ENCODE measurements at regions not wholly inside any gene's neighbourhood (a gene's known extent, or its start where the extent isn't known, plus 50 kb on each side); places are given as distances from the start of the nearest gene placed in this dataset.

DNA sequence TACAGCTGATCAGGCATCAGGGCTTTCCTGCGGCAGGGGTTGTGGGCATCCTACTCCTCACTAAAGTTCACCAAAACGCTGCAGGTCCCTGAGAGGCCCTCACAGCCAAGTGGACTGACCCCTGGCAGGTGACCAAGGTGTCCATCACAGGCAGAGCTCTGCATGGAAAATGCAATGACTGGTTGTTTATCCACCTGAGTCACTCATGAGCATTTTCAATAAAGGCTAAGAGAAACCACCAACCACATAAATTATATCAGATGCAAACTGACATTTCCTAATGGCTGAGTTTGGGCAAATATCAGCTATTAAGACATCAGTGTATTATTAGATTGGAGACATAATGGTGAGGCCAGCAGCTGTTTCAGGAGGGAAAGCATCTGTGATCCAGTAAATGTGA, 152.7 kb upstream of the SYNDIG1 start:
- TF ChIP-seq, protein P1, sequence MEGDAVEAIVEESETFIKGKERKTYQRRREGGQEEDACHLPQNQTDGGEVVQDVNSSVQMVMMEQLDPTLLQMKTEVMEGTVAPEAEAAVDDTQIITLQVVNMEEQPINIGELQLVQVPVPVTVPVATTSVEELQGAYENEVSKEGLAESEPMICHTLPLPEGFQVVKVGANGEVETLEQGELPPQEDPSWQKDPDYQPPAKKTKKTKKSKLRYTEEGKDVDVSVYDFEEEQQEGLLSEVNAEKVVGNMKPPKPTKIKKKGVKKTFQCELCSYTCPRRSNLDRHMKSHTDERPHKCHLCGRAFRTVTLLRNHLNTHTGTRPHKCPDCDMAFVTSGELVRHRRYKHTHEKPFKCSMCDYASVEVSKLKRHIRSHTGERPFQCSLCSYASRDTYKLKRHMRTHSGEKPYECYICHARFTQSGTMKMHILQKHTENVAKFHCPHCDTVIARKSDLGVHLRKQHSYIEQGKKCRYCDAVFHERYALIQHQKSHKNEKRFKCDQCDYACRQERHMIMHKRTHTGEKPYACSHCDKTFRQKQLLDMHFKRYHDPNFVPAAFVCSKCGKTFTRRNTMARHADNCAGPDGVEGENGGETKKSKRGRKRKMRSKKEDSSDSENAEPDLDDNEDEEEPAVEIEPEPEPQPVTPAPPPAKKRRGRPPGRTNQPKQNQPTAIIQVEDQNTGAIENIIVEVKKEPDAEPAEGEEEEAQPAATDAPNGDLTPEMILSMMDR (IDR thresholded peaks at IDR 0.05; ENCODE audit: extremely low read depth, insufficient read depth, missing control alignments), result no peak
- in situ Hi-C loops (cut with MboI; ENCODE audit: low pct_unique_long_range_greater_than_20kb, low sequenced_read_pairs, unreplicated experiment), result no loop called here
- DNase-seq (ENCODE audit: low spot score), result no peak

DNA sequence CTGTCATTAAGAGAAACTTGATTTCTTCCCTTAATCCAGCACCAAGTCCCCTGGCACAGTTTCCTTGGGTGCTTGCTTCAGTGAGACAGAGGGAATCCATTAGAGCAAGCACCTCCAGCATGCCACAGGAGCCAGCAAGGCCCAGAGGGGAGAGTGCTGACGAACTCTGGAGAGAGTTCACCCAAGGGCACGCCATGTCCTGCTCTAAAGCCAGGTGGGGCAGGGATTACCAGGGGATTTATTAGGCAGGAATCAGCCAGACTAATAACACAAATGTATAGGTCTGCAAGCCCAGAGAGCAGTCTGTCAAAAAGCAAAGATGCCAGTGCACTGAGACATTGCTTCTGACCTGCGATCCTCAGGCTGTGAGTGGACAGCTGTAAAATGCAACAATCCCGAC, 155.4 kb upstream of the SYNDIG1 start:
- no peak for DNase-seq (ENCODE audit: low spot score)
- TF ChIP-seq, protein P1 (IDR thresholded peaks at IDR 0.05; ENCODE audit: extremely low read depth, insufficient read depth, missing control alignments), result no peak
- in situ Hi-C loops (cut with MboI; ENCODE audit: low pct_unique_long_range_greater_than_20kb, low sequenced_read_pairs, unreplicated experiment), result no loop called here

DNA sequence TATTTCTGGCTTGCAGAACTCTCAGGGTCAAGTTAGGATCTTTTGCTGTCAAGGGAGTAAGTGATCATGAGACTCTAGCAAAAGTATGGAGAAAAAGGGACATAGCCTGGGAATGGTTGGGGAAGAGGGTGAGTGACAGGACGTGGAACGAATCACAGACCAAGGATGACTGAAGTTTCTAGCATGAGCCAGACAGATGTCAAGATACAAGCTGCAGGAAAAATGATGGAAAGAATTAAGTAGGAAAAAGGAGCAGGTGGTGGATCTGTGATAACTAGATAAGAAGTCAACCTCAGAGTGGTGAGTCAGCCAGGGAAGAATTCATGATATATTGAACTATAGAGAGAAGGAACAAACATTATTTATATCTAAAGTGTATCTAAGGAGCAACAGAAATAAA, 159.8 kb upstream of the SYNDIG1 start:
- in situ Hi-C loops (cut with MboI; ENCODE audit: low pct_unique_long_range_greater_than_20kb, low sequenced_read_pairs, unreplicated experiment), result no loop called here
- TF ChIP-seq, protein P1 (IDR thresholded peaks at IDR 0.05; ENCODE audit: extremely low read depth, insufficient read depth, missing control alignments), result no peak

DNA sequence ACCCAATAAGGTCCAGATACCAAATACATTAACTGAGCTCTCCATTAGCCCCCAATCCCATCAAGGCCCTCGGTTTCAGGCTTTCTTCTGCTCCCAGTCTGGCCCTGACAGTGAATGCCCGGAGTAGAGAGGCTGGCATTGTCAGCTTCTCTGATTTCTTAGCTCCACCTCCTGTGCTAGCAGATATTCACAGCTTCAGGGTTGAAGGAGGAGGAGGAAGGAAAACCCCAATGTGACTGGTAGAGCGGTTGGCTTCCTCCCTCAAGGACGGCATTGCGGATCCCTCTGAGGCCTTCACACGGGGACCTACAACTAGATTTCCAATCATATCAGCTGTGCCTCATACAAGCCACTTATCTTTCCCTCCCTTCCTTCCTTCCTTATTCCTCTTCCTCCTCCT, 164.1 kb upstream of the SYNDIG1 start:
- in situ Hi-C loops (cut with MboI; ENCODE audit: low pct_unique_long_range_greater_than_20kb, low sequenced_read_pairs, unreplicated experiment), result no loop called here
- no peak for DNase-seq (ENCODE audit: low spot score)
- TF ChIP-seq, protein P1 (IDR thresholded peaks at IDR 0.05; ENCODE audit: extremely low read depth, insufficient read depth, missing control alignments), result no peak

More for the DNA sequence above, 159.8 kb upstream of the SYNDIG1 start:
- no peak for DNase-seq (ENCODE audit: low spot score)

- TF ChIP-seq, protein P1 (IDR thresholded peaks at IDR 0.05; ENCODE audit: extremely low read depth, insufficient read depth, missing control alignments), result no peak
- in situ Hi-C loops (cut with MboI; ENCODE audit: low pct_unique_long_range_greater_than_20kb, low sequenced_read_pairs, unreplicated experiment), result no loop called here
- DNase-seq (ENCODE audit: low spot score), result no peak
Observed at GRCh38 chr20:24304291-24304690, 165.1 kb upstream of the SYNDIG1 start.

- DNase-seq (ENCODE audit: low spot score), result no peak
- in situ Hi-C loops (cut with MboI; ENCODE audit: low pct_unique_long_range_greater_than_20kb, low sequenced_read_pairs, unreplicated experiment), result no loop called here
- TF ChIP-seq, protein P1 (IDR thresholded peaks at IDR 0.05; ENCODE audit: extremely low read depth, insufficient read depth, missing control alignments), result no peak
Observed at GRCh38 chr20:24303393-24304170, 165.8 kb upstream of the SYNDIG1 start.

Measured in GM13977 (cell line).